Suprapubic skin (tissue), 4 donors: ENCODE measurements at regions not wholly inside any gene's neighbourhood (a gene's known extent, or its start where the extent isn't known, plus 50 kb on each side); places are given as distances from the start of the nearest gene placed in this dataset.

Source experiments
- DNase-seq, 2 donors: peaks; one replicate each; pipeline ENCODE4 v3.0.0-alpha.2; 2019; ENCODE audit warnings: low spot score in 2 of 2
- H3K27ac ChIP-seq: fragments of 200-600 bp; sonication (generic); one replicate; pipeline ENCODE4 v1.5.1; 2019
- H3K27me3 ChIP-seq: fragments of 200-600 bp; sonication (generic); one replicate; pipeline ENCODE4 v1.5.1; 2019
- H3K36me3 ChIP-seq: fragments of 200-600 bp; sonication (generic); one replicate; pipeline ENCODE4 v1.5.1; 2019
- H3K4me1 ChIP-seq: fragments of 200-600 bp; sonication (generic); one replicate; pipeline ENCODE4 v1.5.1; 2019
- H3K4me3 ChIP-seq: fragments of 200-600 bp; sonication (generic); one replicate; pipeline ENCODE4 v1.5.1; 2019; ENCODE audit warnings: mild to moderate bottlenecking
- H3K9me3 ChIP-seq: fragments of 200-600 bp; sonication (generic); one replicate; pipeline ENCODE4 v1.5.1; 2019
- EP300 ChIP-seq: sonication (generic); formaldehyde crosslinking; IDR thresholded peaks from one replicate; pipeline ENCODE4 v1.6.1; 2017; ENCODE audit warnings: antibody characterized with exemption
- POLR2A ChIP-seq, 2 donors: fragments of 450-650 bp; IDR thresholded peaks; one replicate each; pipeline ENCODE4 v1.6.1; 2017; ENCODE audit warnings: antibody characterized with exemption in 2 of 2, mild to moderate bottlenecking in 2 of 2, moderate library complexity in 2 of 2
- POLR2AphosphoS5 ChIP-seq, 3 donors: sonication (generic); formaldehyde crosslinking; IDR thresholded peaks; one replicate each; pipeline ENCODE4 v1.6.1; 2017; ENCODE audit warnings: antibody characterized with exemption in 3 of 3
- WGBS: methylation state at CpG from one replicate; pipeline ENCODE4 v1.1.5; 2018; 5-methylcytosine and 5-hydroxymethylcytosine counted together
- TF ChIP-seq, protein P1 (sequence below), 2 donors: fragments of 200-600 bp in 1 of 2; fragments of 450-650 bp in 1 of 2; sonication (generic) in 1 of 2; IDR thresholded peaks; one replicate each; pipeline ENCODE4 v1.5.1; 2016 to 2019; ENCODE audit warnings: antibody characterized with exemption in 2 of 2, mild to moderate bottlenecking in 1 of 2, moderate library complexity in 1 of 2

DNA sequence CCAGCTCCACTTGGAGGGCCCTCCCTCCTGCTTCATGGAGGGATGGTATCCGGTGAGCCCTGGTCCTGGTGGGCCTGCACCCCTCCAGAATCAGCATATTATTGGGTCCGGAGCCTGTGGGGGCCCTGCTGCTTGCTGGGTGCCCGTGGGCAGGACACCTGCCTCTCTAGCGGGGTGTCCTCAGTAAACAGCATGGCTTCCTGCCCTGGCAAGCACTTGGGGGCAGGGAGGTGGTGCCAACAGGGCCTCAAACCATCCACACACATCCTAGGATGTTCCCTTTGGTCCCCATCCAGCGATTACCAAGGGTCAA lies 108.3 kb downstream of the CTTN start:
- Histone ChIP-seq H3K9me3 (no peaks in the 10 kb centered on the region), H3K27me3 (peaks cover 2% of the 10 kb centered on the region), H3K27ac (no peak overlapping the region), H3K4me3 (no peak overlapping the region), H3K36me3 (no peaks in the 10 kb centered on the region), H3K4me1 (no peaks in the 10 kb centered on the region)
- TF ChIP-seq POLR2AphosphoS5 (IDR thresholded peaks at IDR 0.05) = no peak
- TF ChIP-seq EP300 = no peak
- TF ChIP-seq POLR2A (IDR thresholded peaks at IDR 0.05) = no peak
- TF ChIP-seq, protein P1, sequence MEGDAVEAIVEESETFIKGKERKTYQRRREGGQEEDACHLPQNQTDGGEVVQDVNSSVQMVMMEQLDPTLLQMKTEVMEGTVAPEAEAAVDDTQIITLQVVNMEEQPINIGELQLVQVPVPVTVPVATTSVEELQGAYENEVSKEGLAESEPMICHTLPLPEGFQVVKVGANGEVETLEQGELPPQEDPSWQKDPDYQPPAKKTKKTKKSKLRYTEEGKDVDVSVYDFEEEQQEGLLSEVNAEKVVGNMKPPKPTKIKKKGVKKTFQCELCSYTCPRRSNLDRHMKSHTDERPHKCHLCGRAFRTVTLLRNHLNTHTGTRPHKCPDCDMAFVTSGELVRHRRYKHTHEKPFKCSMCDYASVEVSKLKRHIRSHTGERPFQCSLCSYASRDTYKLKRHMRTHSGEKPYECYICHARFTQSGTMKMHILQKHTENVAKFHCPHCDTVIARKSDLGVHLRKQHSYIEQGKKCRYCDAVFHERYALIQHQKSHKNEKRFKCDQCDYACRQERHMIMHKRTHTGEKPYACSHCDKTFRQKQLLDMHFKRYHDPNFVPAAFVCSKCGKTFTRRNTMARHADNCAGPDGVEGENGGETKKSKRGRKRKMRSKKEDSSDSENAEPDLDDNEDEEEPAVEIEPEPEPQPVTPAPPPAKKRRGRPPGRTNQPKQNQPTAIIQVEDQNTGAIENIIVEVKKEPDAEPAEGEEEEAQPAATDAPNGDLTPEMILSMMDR (IDR thresholded peaks at IDR 0.05) = no peak
- DNase-seq = no peak
- 68% methylated on average over 5 of the region's 5 CpGs for WGBS

DNA sequence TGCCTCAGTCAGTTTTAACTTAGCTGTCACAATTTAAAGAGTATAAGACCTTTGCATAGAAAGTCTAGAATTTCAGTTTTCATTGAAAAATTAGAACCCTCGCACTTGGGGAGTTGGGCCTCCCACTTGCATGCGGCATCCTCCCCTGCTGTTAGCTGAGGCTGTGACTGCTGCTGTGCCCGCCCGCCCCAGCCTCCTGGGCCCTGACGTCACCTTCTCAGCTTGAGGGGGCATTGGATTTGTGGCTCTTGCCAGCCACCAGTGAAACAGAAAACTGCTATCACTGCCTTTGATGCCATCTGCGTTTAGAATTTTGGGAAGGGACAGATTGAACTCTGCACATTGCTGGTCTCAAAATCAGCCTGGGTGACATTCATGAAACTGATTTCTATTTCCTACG lies 108.7 kb downstream of the CTTN start:
- peaks cover 2% of the 10 kb centered on the region for H3K27me3 ChIP-seq
- no peak overlapping the region for H3K27ac ChIP-seq
- H3K9me3 ChIP-seq = no peaks in the 10 kb centered on the region
- 92% methylated on average over 5 of the region's 7 CpGs for WGBS
- H3K4me3 ChIP-seq = no peak overlapping the region
- TF ChIP-seq POLR2AphosphoS5 (IDR thresholded peaks at IDR 0.05) (no peak), EP300 (no peak), POLR2A (IDR thresholded peaks at IDR 0.05) (no peak)
- TF ChIP-seq, protein P1 (IDR thresholded peaks at IDR 0.05) = no peak
- H3K4me1 ChIP-seq = no peaks in the 10 kb centered on the region
- DNase-seq = no peak
- H3K36me3 ChIP-seq = no peaks in the 10 kb centered on the region

- TF ChIP-seq POLR2A (IDR thresholded peaks at IDR 0.05) = no peak
- H3K27me3 ChIP-seq = peaks cover 2% of the 10 kb centered on the region
- no peak overlapping the region for H3K27ac ChIP-seq
- 84% methylated on average over 13 of the region's 20 CpGs for WGBS
- H3K9me3 ChIP-seq = peaks cover 4% of the 10 kb centered on the region
- DNase-seq = no peak
- H3K4me3 ChIP-seq = no peak overlapping the region
- H3K4me1 ChIP-seq = no peaks in the 10 kb centered on the region
- no peaks in the 10 kb centered on the region for H3K36me3 ChIP-seq
These were observed 109.3 kb downstream of the CTTN start for GRCh38 chr11:70507466-70508230.

DNA sequence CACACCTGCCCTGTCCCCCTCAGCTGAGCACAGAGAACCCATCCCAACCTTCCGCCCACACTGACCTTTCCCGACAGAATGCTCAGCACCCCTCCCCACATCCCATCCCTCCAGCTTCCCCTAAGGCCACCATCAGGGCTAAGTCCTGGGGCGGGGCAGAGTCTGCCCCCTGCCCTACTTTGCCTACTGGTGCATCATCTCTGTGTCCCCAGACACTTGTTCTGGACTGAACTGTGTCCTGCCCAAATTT lies 109.8 kb downstream of the CTTN start:
- no peaks in the 10 kb centered on the region for H3K36me3 ChIP-seq
- WGBS = 100% methylated on average over 1 of the region's 3 CpGs
- H3K27me3 ChIP-seq = peaks cover 2% of the 10 kb centered on the region
- peaks cover 9% of the 10 kb centered on the region for H3K9me3 ChIP-seq
- no peak for DNase-seq
- H3K4me3 ChIP-seq = no peak overlapping the region
- no peak overlapping the region for H3K27ac ChIP-seq
- no peaks in the 10 kb centered on the region for H3K4me1 ChIP-seq
- TF ChIP-seq POLR2A (IDR thresholded peaks at IDR 0.05) (no peak), EP300 (no peak), POLR2AphosphoS5 (IDR thresholded peaks at IDR 0.05) (no peak)
- TF ChIP-seq, protein P1 (IDR thresholded peaks at IDR 0.05) = no peak

DNA sequence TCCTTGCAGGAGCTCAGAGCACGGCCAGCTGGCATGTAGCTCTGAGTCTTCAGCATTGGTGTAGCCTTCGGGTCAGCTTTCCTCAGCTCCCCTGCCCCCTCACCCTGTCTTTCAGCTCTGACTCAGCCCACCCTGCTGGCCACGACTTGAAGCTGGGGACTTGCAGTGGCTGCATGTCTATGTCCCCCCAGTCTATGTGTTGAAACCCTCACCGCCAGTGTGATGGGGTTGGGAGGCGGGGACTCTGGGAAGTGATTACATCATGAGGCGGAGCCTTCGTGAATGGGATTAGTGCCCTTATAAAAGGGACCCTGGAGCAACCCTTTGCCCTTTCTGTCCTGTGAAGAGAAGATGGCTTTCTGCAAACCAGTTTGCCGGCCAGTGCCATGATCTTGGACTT lies 111.1 kb downstream of the CTTN start:
- H3K27me3 ChIP-seq = peaks cover 2% of the 10 kb centered on the region
- WGBS = 74% methylated on average over 6 of the region's 8 CpGs
- H3K27ac ChIP-seq = no peak overlapping the region
- no peaks in the 10 kb centered on the region for H3K4me1 ChIP-seq
- no peaks in the 10 kb centered on the region for H3K36me3 ChIP-seq
- peaks cover 17% of the 10 kb centered on the region for H3K9me3 ChIP-seq
- DNase-seq = no peak
- no peak overlapping the region for H3K4me3 ChIP-seq
- TF ChIP-seq, protein P1 (IDR thresholded peaks at IDR 0.05) = no peak
- no peak for TF ChIP-seq POLR2AphosphoS5 (IDR thresholded peaks at IDR 0.05)
- no peak for TF ChIP-seq POLR2A (IDR thresholded peaks at IDR 0.05)
- no peak for TF ChIP-seq EP300

- DNase-seq = no peak
- no peaks in the 10 kb centered on the region for H3K4me1 ChIP-seq
- H3K27ac ChIP-seq = no peak overlapping the region
- 100% methylated on average over 4 of the region's 4 CpGs for whole genome bisulfite sequencing
- H3K9me3 ChIP-seq = peaks cover 17% of the 10 kb centered on the region
- TF ChIP-seq POLR2A (IDR thresholded peaks at IDR 0.05) (no peak), POLR2AphosphoS5 (IDR thresholded peaks at IDR 0.05) (no peak), EP300 (no peak)
- TF ChIP-seq, protein P1 (IDR thresholded peaks at IDR 0.05) = no peak
- peaks cover 5% of the 10 kb centered on the region for H3K27me3 ChIP-seq
- H3K4me3 ChIP-seq = no peak overlapping the region
- no peaks in the 10 kb centered on the region for H3K36me3 ChIP-seq
These were observed 111.8 kb downstream of the CTTN start for GRCh38 chr11:70510106-70510505.
